Ishikawa (cell line): ENCODE measurements at regions not wholly inside any gene's neighbourhood (a gene's known extent, or its start where the extent isn't known, plus 50 kb on each side); places are given as distances from the start of the nearest gene placed in this dataset.

Experiments used
- FOXM1 ChIP-seq: IDR thresholded peaks from 2 replicates; pipeline ENCODE4 v1.6.1; 2012; ENCODE audit warnings: low read depth, borderline replicate concordance
- RAD21 ChIP-seq: IDR thresholded peaks from 2 replicates; pipeline ENCODE4 v1.6.1; 2012; ENCODE audit warnings: low read depth

GRCh38 chr3:72465853-72466252 lies 382.4 kb downstream of the SHQ1 start:
- TF ChIP-seq FOXM1 (no peak), RAD21 (no peak)
